Glomerular endothelial cell (primary cell): ENCODE measurements at regions not wholly inside any gene's neighbourhood (a gene's known extent, or its start where the extent isn't known, plus 50 kb on each side); places are given as distances from the start of the nearest gene placed in this dataset.

Source experiments
- DNase-seq: peaks from one replicate; pipeline ENCODE4 v3.0.0-alpha.2; 2011; ENCODE audit warnings: low read depth, low spot score; ENCODE audit errors: extremely low read depth

DNA sequence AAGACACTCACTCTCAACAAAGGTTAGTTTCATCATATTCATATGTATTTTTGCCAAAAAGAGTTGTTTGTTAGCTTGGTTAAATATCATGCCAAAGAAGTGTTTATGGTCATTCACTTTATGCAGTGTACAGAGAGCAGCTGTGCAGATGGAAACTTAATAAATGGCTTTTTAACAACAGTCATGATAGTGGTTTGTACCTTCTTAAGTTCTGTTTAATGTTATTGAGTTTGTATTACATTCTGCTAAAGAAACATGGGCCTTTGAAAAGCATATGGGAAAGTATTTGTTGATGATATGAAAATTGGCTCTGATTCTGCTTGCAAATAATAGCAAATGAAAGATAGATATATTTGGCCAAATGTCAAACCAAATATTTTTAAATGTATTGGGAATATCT is 607.3 kb downstream of the NCAM2 start:
- DNase-seq: no peak

DNA sequence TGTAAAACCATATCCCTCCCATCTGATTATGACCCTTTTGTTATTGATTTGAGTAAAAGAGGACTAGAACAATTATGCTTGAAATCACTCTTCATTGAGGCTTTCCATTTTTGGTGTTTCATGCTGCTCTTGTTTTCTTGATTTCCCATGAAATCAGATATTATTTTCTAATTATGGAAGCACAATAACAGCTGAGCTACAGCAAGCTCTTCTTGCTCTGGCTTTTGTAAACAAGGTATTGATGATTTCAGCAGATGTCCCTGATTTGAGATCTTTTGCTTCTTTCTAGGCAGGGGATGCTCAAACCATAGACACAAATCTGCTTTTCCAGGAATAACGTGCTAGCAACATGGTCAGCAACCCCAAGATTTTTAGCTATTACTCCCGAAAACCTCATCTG is 607.8 kb downstream of the NCAM2 start:
- no peak for DNase-seq

DNA sequence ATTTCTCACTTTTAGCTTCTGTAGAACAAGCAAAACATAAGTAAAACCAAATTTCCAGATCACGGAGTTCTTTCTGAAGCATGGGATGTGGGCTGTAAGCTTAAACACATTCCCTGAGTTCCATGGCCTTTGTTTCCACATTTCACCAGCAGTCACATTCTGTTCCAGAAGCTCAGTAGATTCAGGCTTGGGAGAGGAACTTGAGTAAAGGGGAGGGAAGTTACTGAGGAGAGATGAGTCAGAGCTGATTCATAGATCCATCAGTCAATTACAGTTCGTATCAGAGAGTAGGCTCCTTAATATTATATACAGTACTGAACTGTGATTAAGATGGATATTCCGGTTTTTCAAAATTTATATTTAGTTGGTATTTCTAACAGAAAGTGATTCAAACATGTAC is 614.3 kb downstream of the NCAM2 start:
- DNase-seq: peak; percentile 14

DNA sequence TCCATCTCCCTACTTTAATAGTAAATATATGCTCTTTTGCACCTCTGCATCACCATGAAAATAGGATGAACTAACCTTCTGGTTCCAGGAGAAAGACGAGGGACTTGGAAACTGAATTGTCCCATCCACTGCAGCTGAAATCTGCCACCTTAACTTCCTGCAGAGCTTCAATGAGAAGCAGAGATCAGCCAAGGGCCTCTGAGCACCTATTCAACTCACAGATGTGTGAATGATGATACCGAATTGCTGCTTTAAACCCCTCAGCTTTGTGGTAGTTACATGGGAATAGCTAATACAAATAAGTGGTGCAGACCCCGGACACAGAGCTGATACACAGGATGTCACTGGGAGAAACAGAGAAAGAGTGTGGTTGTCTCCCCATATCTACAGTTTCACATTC is 616.8 kb downstream of the NCAM2 start:
- DNase-seq: no peak

DNA sequence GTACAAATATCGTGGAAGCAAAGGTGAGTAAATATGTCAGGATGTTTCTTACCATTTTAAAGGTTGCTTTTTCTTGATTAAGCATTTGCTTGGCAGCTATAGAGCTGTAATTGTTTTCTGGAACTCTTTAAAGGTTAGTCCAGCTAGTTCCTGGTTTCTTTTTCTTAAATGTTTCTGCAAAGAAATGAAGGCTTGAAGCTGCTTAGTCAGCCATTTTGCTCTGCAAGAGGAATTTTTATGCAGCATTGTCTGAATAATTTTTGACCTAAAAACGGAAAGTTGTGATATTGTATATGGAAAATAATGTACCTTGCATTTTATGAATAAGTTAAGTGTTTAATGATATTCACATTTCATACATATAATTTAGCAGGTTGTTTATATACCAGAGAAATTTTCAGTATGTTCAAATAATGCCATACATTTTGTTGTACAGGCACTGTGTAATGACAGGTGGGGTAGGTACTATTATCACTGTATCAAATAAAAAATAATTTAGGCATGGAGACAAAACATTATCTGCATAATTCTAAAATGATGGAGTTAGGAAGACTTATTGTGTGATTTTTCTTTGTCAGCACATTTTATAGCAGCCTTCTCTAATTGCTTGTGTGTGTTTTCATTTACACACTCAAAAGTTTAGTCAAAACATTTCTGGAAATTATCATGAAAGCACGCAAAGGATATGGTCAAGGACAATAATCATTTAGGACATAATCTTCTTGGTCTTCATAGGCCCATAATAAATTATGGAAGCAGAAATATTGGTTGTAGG is 624.4 kb downstream of the NCAM2 start:
- DNase-seq: no peak

DNA sequence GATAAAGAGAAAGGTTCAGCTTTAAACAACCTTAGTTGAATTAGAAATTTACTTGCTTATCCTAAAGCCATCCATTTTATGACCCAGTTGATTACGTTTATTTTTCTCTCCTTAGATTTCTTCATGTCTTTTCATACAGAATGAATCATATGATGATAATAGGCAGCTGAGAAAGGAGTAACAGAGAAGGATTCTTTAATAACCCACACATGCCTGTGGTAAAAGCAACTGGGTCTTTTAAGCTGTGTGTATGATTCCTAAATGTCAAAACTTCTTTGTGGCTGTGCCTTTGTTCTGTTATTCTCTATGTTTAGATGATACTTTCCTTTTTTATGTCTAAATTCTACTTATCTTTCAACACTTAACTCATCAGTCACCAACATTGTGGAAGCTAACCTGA is 626.5 kb downstream of the NCAM2 start:
- no peak for DNase-seq

DNA sequence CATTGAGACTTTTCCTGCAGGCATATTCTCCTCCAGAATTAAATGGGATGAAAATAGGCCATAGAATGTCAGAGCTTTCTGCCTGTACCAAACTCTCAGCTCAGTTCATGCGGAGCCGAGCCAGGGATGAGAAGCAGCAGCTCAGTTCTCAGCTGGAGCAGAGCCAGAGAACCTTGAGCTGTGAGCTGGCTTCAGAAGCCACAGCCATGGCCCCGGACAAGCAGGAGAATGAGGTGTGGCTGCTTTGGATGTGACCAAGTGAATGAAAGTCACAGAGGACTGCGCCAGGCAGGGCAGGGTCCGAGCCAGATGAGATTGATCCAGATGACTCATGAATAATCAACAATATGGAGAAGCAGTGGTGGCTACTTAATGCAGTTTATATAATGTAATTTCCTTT is 633.8 kb downstream of the NCAM2 start:
- no peak for DNase-seq

DNA sequence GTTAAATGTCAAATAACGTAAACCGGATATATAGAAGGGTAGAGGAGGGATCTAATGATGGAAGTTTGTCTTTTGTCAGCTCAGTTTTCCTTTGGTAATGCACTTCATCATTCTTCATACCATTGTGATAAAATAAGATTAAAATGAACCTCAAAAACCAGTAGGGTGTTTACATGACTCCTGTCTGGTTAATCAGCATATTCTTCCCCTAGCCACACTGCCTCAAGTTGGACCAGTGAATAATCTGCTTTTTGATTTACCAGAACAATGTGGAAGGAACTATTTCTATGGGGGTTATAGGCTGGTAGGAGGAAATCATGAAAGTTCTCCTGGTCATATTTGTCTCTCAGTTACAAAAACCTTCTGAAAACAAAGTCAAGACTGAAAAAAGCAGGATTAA is 634.7 kb downstream of the NCAM2 start:
- no peak for DNase-seq

DNA sequence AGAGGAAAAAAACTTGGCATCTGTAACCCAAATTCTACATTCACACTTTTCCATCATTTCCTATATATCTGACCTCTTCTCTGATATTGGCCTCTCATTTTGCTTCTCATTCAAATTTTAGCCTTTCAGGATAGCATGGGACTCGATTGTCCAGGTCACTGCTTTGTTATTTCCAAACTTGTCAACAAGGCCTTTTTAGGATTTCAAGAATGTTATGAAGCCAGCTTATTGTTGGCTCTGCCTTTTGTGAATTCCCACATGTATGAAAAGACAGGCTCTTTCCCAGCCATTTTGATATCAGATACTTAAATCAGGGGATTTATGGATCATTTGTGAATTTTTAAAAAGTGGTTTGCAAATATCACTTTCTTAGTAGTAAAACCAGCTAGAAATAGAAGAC is 663.5 kb downstream of the NCAM2 start:
- no peak for DNase-seq

DNA sequence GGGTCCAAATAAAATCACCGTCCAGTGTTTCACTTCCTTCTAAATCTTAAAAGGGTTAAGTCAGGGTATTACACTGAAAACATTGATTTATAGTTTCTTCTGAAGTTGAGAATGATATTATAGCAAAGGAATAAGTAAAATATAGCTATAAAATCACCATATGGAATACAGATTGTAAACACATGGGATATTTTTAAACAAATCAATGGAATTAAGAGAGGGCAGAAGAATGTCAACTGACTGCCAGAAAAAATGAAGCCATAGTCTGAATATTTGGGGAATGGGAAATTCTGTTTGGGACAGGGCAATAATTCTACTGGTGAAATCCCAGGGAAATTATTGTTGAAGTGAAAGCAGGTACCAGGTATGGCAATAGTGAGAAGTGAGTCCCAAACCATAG is 664.6 kb downstream of the NCAM2 start:
- no peak for DNase-seq

DNA sequence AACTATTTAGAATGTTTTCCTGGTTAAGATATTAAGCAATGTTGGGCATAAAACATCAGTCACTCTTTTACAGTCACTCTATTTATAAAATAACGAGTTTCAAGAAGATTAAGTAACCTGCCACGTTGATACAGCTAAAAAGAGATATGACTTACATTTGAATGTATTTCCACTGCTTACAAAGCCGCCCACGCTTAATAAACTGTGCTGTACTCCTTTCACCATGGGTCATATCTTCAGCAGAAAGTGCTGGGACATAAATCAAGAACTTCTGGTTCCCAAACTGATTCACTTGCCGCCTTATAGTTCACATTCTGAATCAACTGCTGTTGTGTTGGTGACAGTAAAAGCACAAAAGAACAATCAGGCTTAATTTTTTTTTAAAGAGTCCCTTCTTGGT is 666.7 kb downstream of the NCAM2 start:
- DNase-seq: no peak

DNA sequence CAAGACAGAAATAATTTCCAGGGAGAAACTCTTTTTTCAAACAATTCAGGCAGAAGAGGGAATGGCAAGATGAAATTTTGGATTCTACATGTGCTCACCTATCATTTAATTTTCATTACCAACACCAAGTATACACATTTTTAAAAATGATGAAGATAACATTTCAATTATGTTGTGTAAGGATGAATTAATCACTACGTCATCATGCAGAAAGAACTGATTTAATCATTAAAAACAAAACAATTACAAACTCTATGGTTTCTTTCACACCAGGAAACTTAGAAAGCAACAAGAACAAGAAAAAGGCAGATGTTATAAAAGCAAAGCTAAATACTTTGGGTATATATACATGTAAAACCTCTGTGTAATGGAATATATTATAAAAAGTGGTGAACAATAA is 668.5 kb downstream of the NCAM2 start:
- no peak for DNase-seq

DNA sequence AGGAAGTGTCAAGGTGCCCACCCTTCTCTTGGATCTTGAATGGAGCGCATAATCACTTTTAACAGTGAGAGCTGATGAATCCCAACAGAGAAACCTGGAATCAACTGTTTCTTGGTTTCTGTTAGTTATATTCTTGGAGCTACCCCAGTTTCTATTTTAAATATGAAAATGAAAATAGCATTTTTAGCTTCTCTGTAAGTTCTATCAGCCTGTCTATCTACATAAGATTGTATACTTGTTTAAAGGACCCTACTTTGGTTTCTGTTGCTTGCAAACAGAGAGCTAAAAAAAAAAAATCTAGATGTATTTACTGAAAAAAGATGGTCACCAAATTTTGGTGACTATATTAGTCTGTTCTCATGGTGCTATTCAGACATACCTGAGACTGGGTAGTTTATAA is 670.0 kb downstream of the NCAM2 start:
- DNase-seq: no peak

DNA sequence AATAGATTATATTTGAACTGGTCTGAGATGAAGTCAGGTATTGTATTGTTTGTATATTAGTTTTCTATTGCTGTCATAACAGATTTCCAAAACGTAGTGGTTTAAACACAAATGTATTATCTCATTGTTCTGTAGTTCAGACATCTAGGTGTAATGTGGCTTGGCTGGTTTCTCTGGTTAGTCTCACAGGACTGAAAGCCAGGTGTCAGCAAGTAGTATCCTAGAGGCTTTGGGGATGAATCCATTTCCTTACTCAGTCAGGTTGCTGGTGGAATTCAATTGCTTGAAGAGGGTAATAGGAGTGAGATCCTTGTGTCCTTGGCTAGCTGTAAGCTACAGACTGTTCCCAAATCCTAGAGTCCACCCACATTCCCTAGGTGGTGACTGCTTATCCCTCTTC is 675.8 kb downstream of the NCAM2 start:
- no peak for DNase-seq

DNA sequence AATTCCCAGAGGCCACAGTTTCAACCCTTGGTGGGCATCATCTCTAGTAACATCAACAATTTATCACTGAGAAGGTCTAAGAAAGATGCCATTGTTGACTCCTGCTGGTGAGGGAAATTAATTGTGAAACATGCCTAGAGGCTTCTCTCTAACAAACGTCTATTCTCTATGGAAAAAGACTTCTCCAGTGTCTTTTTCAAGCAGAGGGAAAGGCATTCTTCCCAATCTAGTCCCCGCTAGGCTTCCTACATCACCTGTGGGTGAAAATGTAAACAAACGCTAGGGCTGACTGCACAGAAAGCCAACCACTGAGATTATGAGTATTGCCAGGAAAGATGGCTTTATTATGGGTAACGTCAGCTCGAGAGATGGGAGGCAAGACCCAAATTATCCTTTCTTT is 677.4 kb downstream of the NCAM2 start:
- DNase-seq: no peak

DNA sequence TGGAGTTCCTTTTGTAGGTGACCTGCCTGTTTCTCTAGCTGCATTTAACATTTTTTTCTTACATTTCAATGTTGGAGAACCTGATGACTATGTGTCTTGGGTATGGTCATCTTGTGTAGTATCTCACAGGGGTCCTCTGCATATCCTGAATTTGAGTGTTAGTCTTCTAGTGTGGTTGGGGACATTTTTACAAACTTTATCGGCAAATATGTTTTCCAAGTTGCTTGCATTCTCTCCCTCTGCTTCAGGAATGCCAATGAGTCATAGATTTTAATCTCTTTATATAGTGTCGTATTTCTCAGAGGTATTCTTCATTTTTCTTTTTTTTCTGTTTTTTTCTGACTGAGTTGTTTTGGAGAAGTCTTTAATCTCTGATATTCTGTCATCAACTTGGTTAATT is 684.0 kb downstream of the NCAM2 start:
- DNase-seq: no peak

DNA sequence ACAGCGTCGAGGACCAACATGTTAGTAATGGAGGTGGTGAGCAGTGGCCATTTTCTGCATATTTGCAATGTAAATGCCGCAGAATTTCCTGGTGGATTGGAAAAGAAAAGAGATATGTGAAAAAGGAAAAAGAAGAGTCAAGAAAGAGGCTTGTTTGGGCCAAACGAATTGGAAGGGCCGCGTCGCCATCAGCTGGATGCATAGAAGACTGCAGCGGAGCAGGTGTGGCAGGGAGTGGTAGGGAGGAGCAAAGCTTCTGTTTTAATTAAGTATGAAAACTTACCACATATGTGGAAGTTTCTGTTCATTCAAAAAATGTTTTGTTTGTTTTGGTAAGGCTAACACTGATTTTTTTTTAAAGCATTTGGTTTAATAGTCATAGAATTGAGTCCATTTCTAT is 690.7 kb downstream of the NCAM2 start:
- DNase-seq: no peak

DNA sequence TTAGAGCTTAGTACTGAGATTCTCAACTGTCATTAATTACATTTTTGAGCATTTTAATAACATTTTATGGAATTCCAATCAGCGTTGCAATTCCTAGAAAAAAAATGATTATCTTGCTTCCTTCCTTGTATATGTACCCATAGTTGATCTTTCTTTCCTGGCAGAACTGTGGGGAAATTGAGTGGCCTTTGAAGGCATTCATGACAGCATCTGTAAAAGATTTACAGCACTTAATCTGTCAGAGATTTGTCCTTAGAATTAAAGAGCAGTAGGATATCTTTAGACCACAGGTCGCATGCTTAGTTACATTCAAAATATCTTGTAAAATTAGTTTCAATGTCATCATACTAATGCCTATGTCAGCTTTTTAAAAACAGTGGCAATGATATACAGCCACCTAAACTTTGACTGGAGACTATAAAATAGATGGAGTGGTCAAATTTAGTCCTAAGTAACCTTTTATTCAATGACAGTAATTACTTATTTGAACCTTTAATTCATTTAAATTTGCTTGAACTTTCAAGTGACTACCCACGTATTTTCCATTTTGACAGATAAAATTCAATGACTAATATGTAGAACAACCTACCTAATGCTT is 692.0 kb downstream of the NCAM2 start:
- DNase-seq: no peak

DNA sequence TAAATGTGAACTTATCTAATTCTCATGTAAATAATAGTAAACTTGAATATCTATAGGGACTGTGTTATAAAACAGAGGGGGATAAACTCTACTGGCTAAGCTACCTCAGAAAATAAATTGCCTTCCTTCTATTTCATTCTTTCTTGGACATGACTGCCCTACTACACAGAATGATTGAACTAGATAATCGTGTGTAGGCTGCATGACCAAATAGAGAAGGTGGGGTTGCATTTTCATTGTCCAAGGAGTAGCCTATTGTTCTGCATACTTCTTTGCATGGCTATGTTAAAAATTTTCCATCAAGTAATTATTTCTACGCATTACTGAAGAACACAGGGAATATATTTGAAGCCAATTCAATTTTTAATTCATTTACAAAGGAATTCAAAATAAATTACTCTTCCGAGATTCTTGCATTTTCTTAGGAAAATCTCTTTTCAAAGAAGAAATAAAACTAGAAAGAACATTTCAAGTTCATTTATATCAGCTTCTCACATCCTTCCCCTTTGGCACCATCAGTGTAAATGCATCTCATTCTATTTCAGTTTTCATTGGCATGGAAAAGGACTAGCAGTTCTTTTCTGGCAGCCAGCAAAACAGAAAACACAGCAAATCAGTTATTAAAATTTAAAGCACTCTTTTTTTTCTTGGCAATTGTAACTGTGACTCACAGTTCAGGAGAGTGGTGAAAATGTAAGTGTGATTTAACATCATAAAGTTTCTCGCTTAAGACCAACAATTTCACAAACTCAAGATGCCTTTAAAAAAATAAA is 714.7 kb downstream of the NCAM2 start:
- DNase-seq: no peak

DNA sequence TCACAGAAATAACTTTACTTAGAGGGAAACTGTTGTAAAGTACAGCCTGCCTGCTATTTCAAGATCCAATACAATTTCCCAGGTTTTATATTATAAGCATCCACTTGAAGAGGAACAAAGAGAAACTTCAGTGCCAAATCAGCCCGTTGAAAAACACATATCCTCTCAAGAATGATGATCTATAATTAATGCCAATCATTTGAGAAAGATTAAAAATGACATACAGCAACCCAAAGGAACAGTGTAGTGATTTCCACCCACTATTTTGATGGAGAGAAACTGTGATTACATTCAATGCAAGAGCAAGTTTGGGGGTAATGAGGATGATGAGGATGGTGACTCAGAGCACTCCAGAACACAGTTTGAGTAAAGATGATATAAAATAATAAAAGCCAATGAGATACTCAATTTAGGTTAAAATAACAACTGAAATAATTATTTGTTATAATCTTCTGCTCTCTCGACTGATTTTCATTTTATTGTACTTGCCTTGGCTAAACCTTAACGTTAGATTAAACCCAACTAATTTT is 715.5 kb downstream of the NCAM2 start:
- DNase-seq: no peak

DNA sequence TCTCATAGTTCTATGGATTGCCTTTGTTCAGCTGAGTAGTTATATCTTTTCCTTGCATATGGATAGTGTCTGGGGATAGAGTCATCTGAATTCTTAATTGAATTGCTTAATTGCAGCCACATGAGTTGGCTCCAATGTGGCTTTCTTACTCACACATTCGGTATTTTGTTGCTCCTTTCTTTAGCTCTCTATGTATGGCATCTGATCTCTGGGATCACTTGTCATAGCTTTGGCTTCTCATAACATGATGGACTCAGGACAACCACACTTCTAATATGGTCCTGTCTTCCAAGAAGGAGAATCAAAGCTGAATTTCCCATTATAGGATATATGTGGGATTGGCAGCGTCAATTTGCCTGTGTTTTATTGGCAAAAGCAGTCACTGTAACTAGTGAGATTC is 716.2 kb downstream of the NCAM2 start:
- DNase-seq: no peak
